Endodermal cell (in vitro differentiated cells): ENCODE measurements at regions not wholly inside any gene's neighbourhood (a gene's known extent, or its start where the extent isn't known, plus 50 kb on each side); places are given as distances from the start of the nearest gene placed in this dataset.

Source experiments
- DNase-seq: peaks from one replicate; pipeline ENCODE4 v3.0.0-alpha.2; 2017
- H3K27ac ChIP-seq: 2 replicates; pipeline ENCODE4 v1.5.1; 2013; ENCODE audit warnings: mild to moderate bottlenecking, low read depth, low read length, moderate library complexity
- H3K27me3 ChIP-seq: 2 replicates; pipeline ENCODE4 v1.6.1; 2013; ENCODE audit warnings: mild to moderate bottlenecking, low read length, moderate library complexity; ENCODE audit not compliant: insufficient read depth, control insufficient read depth, poor library complexity, severe bottlenecking
- H3K36me3 ChIP-seq: 2 replicates; pipeline ENCODE4 v1.7.0; 2013; ENCODE audit warnings: mild to moderate bottlenecking, low read length, moderate library complexity; ENCODE audit not compliant: control insufficient read depth, insufficient read depth
- H3K4me1 ChIP-seq: one replicate; pipeline ENCODE4 v1.7.0; 2013; ENCODE audit warnings: low read length; ENCODE audit not compliant: control insufficient read depth, insufficient read depth
- H3K4me3 ChIP-seq: 2 replicates; pipeline ENCODE4 v1.5.1; 2013; ENCODE audit warnings: mild to moderate bottlenecking, low read length, moderate library complexity
- H3K9ac ChIP-seq: 2 replicates; pipeline ENCODE4 v1.6.1; 2013; ENCODE audit warnings: mild to moderate bottlenecking, low read length, moderate library complexity; ENCODE audit not compliant: poor library complexity, severe bottlenecking; ENCODE audit errors: extremely low read depth
- H3K9me3 ChIP-seq: 2 replicates; pipeline ENCODE4 v1.6.1; 2013; ENCODE audit warnings: mild to moderate bottlenecking, low read length, moderate library complexity; ENCODE audit not compliant: control insufficient read depth
- H3K27ac Mint-ChIP-seq: 2 replicates; pipeline ENCODE4 v1.8.0; 2020; ENCODE audit warnings: mixed read lengths
- H3K27me3 Mint-ChIP-seq: 2 replicates; pipeline ENCODE4 v1.8.0; 2021; ENCODE audit warnings: mild to moderate bottlenecking, mixed read lengths; ENCODE audit not compliant: insufficient read depth
- H3K36me3 Mint-ChIP-seq: 2 replicates; pipeline ENCODE4 v1.8.0; 2020; ENCODE audit warnings: low read depth, mixed read lengths
- H3K4me1 Mint-ChIP-seq: 2 replicates; pipeline ENCODE4 v1.8.0; 2020; ENCODE audit warnings: mixed read lengths
- H3K4me3 Mint-ChIP-seq: 2 replicates; pipeline ENCODE4 v1.8.0; 2020; ENCODE audit warnings: mild to moderate bottlenecking, moderate library complexity, mixed read lengths
- H3K9me3 Mint-ChIP-seq: 2 replicates; pipeline ENCODE4 v1.8.0; 2020; ENCODE audit warnings: mild to moderate bottlenecking, mixed read lengths
- CTCF ChIP-seq: fragments of 200-600 bp; sonication (generic); conservative IDR thresholded peaks from 2 replicates; pipeline ENCODE4 v1.5.0; 2021; ENCODE audit warnings: antibody characterized with exemption, mild to moderate bottlenecking
- WGBS, 2 experiments: methylation state at CpG; one replicate each; pipeline versions ENCODE4 v1.1.5 to v1.1.7; 2013; ENCODE audit warnings: missing lambda C conversion rate in 2 of 2, mixed read lengths in 1 of 2; ENCODE audit not compliant: insufficient coverage in 1 of 2, insufficient read length in 1 of 2; 5-methylcytosine and 5-hydroxymethylcytosine counted together

DNA sequence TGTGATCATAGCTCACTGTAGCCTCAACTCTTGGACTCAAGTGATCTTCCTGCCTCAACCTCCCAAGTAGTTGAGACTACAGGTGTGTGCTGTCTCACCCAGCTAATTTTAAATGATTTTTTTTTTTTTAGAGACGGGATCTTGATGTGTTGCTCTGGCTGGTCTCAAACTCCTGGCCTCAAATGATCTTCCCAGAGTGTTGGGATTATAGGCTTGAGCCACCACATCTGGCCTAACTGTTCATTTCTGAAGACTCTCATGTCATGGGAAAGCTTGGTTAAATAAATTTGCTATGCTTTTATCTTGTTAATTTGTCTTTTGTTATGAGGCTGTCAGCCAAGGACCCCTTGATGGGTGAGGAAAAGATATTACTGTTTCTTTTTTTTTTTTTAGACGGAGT is 134.0 kb downstream of the MIS18A start:
- WGBS, 2 experiments: 92 to 100% methylated on average over 1 to 2 of the region's 2 CpGs

DNA sequence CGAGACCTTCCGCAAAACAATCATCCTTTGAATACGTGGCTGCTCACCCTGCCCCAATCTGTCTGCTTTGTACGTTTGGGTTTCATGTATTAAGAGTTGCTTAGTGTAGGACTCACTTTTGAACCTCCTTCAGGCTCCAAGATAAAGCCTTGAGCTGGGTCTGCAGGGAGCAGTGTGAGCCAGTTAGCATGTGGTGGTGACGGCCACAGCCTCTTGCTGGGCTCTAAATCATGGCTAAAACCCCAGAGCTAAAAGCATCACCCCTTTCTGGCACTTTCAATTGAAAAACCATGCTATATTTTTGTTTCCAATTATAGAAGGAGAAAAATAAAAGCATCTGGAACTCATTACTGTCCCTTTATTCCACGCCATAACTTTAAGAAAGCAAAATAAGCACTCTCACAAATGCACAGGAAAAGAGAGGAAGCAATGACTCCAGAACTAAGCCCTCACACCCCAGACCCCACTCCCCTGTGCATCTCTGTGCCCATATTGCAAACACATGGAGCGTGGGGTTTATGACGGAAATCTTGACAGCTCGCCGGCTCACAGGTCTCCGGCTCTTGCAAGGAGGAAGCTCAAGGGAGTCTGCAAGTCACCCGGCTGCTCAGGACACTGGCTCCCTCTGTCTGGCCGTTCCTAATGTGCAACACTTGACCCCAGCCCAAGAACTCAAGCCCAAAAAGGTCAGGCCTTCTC is 135.5 kb downstream of the MIS18A start:
- H3K27me3 Mint-ChIP-seq: peaks cover 4% of the 10 kb centered on the region
- Histone ChIP-seq H3K9me3 (peaks cover 5% of the 10 kb centered on the region), H3K4me1 (peaks cover 12% of the 10 kb centered on the region), H3K4me3 (peak overlapping the region; percentile 48), H3K27ac (no peak overlapping the region), H3K9ac (peak overlapping the region; percentile 12), H3K27me3 (no peaks in the 10 kb centered on the region), H3K36me3 (no peaks in the 10 kb centered on the region)
- peak; percentile 45 for TF ChIP-seq CTCF
- H3K36me3 Mint-ChIP-seq: peaks cover 2% of the 10 kb centered on the region
- peaks cover 12% of the 10 kb centered on the region for H3K9me3 Mint-ChIP-seq
- peak; percentile 67 for DNase-seq
- peak overlapping the region; percentile 71 for H3K27ac Mint-ChIP-seq
- peaks cover 29% of the 10 kb centered on the region for H3K4me1 Mint-ChIP-seq
- H3K4me3 Mint-ChIP-seq: no peak overlapping the region
- 85 to 96% methylated on average over 7 to 13 of the region's 13 CpGs for WGBS, 2 experiments

More for the DNA sequence above, 134.0 kb downstream of the MIS18A start:
- H3K4me1 Mint-ChIP-seq: peaks cover 29% of the 10 kb centered on the region
- no peak for TF ChIP-seq CTCF
- Histone ChIP-seq H3K4me1 (peaks cover 12% of the 10 kb centered on the region), H3K36me3 (no peaks in the 10 kb centered on the region), H3K27me3 (no peaks in the 10 kb centered on the region), H3K9ac (no peak overlapping the region), H3K27ac (no peak overlapping the region), H3K9me3 (peaks cover 7% of the 10 kb centered on the region), H3K4me3 (no peak overlapping the region)
- no peak overlapping the region for H3K27ac Mint-ChIP-seq
- DNase-seq: no peak
- H3K27me3 Mint-ChIP-seq: peaks cover 4% of the 10 kb centered on the region
- H3K4me3 Mint-ChIP-seq: no peak overlapping the region
- H3K9me3 Mint-ChIP-seq: peaks cover 12% of the 10 kb centered on the region
- H3K36me3 Mint-ChIP-seq: peaks cover 2% of the 10 kb centered on the region

- peaks cover 26% of the 10 kb centered on the region for H3K4me1 Mint-ChIP-seq
- Histone ChIP-seq H3K27ac (no peak overlapping the region), H3K9ac (no peak overlapping the region), H3K4me3 (no peak overlapping the region), H3K27me3 (no peaks in the 10 kb centered on the region), H3K36me3 (no peaks in the 10 kb centered on the region), H3K9me3 (peaks cover 10% of the 10 kb centered on the region), H3K4me1 (peaks cover 12% of the 10 kb centered on the region)
- peak; percentile 13 for DNase-seq
- H3K36me3 Mint-ChIP-seq: no peaks in the 10 kb centered on the region
- H3K27ac Mint-ChIP-seq: no peak overlapping the region
- H3K9me3 Mint-ChIP-seq: peaks cover 10% of the 10 kb centered on the region
- 85 to 89% methylated on average over 2 to 3 of the region's 3 CpGs for WGBS, 2 experiments
- H3K27me3 Mint-ChIP-seq: peaks cover 7% of the 10 kb centered on the region
- H3K4me3 Mint-ChIP-seq: no peak overlapping the region
- TF ChIP-seq CTCF: no peak
Observed at GRCh38 chr21:32141318-32141633, 137.6 kb downstream of the MIS18A start.
